ENCODE measurements at regions not wholly inside any gene's neighbourhood (a gene's known extent, or its start where the extent isn't known, plus 50 kb on each side); places are given as distances from the start of the nearest gene placed in this dataset.

- TF ChIP-seq EP300 (IDR thresholded peaks at IDR 0.05; ENCODE audit: borderline replicate concordance) (no peak), NFIC (IDR thresholded peaks at IDR 0.05) (no peak), YY1 (IDR thresholded peaks at IDR 0.05; ENCODE audit: low read depth) (no peak), RAD21 (IDR thresholded peaks at IDR 0.05; ENCODE audit: low read depth) (no peak), TEAD4 (IDR thresholded peaks at IDR 0.05) (no peak), REST (IDR thresholded peaks at IDR 0.05; ENCODE audit: low read depth) (no peak), TAF1 (IDR thresholded peaks at IDR 0.05; ENCODE audit: low read depth) (no peak), CEBPB (IDR thresholded peaks at IDR 0.05) (no peak), FOXM1 (IDR thresholded peaks at IDR 0.05; ENCODE audit: borderline replicate concordance, low read depth) (no peak), EGR1 (IDR thresholded peaks at IDR 0.05) (no peak), MAX (IDR thresholded peaks at IDR 0.05) (no peak), USF1 (IDR thresholded peaks at IDR 0.05) (no peak), CREB1 (IDR thresholded peaks at IDR 0.05; ENCODE audit: low read depth) (no peak)
Observed at GRCh38 chr7:85940798-85941197, 702.9 kb upstream of the GRM3 start.

Data from Ishikawa (cell line).